GM19023 (cell line): ENCODE measurements at regions not wholly inside any gene's neighbourhood (a gene's known extent, or its start where the extent isn't known, plus 50 kb on each side); places are given as distances from the start of the nearest gene placed in this dataset.
"Not testable (repeated sequence)": the region's sequence is repeated elsewhere in the genome, so short reads cannot be mapped to it uniquely, and the experiment has no call there.

ENCODE experiments used
- ATAC-seq: cut with Tn5 transposase; IDR thresholded peaks from one replicate; pipeline ENCODE4 v1.9.1; 2021; ENCODE audit warnings: mild to moderate bottlenecking, moderate library complexity; ENCODE audit not compliant: unreplicated experiment

GRCh38 chrX:13518126-13518525 is 51.3 kb upstream of the EGFL6 start:
- no peak for ATAC-seq

DNA sequence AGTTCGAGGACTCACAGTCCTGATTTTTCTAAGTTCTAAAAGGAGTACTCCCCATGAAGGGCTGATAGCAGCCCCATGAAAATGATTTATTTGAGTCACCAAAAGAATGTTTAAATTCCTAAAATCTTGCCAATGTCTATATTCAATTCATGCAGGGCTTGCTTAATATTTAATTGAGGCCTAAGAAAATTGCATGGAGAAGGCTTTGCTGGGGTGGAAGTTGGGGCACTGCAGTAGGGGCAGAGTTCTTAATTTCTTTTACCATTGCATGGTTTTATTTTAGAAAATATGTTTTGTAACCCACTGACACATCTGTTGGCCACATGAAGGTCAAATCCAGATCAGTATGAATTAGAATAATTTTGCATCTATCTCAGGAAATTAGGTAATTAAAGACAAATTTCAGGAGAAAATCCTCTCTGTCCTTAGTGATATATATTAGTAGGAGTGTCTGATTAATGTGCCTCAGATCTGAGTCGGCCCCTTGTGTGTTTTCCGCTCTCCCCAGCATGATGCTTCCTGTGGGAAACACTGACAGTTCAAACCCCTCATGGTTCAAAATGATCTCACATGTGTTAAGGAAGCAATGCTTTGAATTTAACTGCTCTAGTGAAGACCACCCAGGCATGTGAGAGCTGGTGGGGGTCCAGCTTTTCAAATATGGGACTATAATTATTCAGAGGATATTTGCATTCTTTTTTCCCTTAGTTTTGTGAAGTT is 54.0 kb upstream of the EGFL6 start:
- no peak for ATAC-seq

DNA sequence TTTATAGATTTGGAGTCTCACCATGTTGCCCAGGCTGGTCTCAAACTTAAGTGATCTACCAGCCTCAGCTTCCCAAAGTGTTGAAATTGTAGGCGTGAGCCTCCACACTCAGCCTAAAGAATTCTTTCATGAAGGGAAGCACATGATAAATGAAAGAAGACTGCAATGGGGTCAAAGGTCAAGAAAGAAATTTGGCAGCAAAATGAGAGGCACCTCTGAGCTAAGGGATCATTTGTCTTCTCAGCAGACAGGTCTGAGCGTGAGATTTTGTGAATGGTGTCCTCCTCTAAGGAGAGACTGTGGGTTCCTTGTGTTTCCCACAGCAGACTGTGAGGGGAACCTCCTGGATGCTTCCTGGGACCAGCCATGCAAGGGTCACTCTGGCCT is 57.5 kb upstream of the EGFL6 start:
- ATAC-seq = no peak

DNA sequence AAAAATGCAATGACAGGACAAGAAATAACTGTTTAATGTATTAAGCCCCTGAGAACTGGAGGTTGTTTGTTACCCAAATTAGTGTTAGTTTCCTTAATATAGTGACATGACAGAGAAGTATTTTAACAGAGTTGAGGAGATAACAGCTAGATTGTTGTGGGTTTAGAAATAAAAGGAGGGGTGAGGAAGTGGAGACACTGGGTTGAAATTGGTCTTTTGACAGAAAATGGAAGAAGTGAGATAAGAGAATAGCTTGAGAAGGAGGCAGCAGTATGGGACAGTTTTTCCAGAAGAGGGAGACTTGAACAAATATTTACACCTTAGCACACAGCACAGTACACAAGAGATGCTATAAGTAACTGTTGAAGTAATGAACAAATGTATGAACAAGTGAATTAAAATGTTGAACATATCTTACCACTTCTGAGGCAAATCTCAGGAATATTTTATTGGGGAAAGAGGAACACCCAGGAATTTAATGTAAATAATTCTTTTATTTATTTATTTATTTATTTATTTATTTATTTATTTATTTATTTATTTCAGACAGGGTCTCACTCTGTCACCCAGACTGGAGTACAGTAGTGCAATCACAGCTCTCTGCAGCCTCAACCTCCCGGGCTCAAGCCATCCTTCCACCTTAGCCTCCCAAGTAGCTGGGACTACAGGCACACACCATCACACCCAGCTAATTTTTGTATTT is 58.0 kb upstream of the EGFL6 start:
- no peak for ATAC-seq

DNA sequence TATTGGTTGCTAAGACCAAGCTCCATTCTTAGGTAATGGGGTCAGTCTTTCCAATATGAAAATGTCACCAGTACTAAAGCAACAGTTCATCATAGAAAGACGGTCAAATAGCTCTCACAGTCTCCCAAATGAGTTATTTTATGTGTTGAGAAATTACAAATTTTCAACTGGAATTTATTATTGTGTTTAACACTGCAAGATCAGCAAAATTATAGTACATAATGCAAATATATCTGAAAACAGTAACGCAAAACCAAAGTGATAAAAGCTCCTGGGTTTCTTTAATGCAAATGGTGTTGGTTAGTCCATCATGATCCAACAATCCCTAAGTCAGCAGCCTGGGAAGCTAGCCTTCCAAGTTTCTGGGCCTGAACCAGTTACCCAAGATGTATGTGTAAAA is 61.5 kb upstream of the EGFL6 start:
- no peak for ATAC-seq

DNA sequence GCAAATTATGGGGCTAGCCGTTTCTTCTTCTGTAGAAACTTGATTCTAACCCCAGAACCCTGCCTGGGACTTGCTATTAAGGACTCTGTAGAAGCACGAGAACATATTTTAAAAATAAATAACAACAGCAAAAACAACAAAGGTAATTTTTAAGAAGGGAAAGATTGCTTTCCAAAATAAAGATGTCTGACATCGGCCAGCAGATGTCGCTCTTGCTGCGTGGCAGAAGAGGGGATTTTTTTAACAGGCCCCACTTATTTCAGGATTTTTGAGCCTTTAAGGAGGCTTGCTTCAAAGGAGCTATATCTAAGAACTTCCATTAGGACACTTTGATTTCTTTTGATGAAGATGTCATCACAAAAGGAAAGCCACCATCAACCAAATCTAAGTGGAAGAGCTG is 62.8 kb upstream of the EGFL6 start:
- no peak for ATAC-seq

GRCh38 chrX:13502590-13502989 is 66.8 kb upstream of the EGFL6 start:
- no peak for ATAC-seq

GRCh38 chrX:13499736-13500135 is 69.7 kb upstream of the EGFL6 start:
- no peak for ATAC-seq

DNA sequence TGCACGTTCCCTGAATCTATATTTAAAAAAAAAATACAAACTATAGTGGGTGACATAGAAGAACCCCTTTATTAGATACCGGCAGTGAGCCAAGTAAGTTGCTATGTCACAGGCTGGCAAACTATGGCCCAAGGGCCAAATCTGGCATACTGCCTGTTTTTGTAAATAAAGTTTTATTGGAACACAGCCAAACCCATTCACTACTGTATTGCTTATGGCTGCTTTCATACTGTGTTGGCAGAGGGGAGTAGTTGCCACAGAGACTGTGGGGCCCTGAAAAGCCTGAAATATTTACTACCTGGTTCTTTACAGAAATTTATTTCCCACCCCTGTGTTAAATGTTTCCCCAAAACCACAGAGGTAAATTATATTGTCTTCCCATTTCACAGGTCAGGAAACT is 71.2 kb upstream of the EGFL6 start:
- ATAC-seq = no peak

DNA sequence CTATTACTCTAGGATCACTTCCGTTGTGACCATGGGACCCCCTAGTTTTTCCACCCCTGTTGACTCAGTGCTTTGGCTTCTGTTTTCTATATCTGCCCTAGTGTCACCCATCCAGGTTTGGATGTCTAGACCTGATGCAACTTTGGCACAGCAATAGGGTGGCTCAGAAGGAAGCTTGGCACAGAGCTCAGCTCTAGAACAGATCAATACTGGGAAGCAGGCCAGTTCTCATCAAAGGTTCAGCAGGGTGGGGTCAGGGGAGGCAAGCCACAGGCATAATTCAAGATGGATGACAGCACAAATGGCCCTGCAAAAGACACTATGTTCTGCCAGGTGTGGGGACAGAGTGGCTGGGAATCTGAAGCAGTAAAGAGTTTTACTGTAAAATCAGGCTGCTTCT is 74.2 kb upstream of the EGFL6 start:
- no peak for ATAC-seq

GRCh38 chrX:13494562-13494961 is 74.8 kb upstream of the EGFL6 start:
- ATAC-seq = no peak

GRCh38 chrX:13493659-13494058 is 75.7 kb upstream of the EGFL6 start:
- no peak for ATAC-seq

DNA sequence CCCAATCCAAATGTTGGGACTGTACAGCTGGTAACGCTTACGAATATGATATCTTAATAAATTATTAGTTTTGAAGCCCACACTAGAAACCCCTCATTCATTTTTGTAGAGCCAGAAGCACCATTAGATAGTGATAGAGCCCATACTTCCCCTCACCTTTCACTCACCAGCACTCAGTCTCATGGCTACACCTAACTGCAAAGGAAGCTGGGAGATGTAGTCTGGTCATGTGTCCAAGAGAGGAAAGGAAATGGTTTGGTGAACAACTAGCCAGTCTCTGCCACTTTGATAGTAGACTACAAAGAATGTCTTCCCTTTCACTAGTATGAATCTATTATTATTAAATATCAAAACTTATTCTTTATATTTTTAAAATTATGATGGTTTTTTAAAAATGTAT is 77.1 kb upstream of the EGFL6 start:
- ATAC-seq = no peak

- ATAC-seq = no peak
Measured at GRCh38 chrX:13491061-13491460, 78.3 kb upstream of the EGFL6 start.

- no peak for ATAC-seq
Measured at GRCh38 chrX:13489454-13489853, 79.9 kb upstream of the EGFL6 start.

- peak; percentile 66 for ATAC-seq
Measured at GRCh38 chrX:13487731-13488505, 81.5 kb upstream of the EGFL6 start.

DNA sequence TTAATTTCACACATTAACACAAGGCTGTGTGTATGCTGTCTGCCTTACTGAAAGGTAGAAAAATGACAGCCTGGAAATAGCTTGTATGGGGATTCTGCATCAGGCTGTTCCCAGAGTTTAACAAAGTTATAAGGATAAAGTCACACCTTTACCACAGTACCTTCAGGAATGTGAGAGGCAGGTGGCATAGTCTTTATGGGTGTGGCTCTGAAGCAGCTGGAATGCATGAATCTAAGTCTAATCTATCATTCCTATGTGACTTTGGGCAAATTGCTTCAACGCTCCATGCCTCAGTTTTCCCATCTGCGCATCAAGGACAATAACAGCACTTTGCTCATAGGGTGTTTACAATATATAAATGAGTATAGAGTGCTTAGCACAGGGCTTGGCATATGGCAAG is 84.2 kb upstream of the EGFL6 start:
- no peak for ATAC-seq

DNA sequence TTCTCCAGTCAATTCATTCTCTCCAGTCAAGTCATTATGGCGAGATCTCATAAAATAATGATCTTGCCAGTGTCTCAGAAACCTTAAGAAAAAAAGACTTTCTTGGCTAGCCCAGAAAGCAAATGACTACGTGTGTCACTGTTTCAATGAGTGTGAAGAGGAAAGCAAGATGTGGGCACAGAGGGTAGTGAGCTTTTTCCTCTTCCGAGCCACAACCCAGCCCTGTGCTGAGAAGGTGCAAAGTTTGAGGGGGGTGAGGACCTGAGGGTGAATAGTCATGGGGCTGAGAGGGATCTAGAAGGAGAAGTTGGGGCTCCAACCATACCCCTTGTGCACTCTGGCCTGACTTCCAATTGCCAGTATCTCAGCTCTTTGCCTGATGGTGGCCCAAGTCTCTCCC is 85.6 kb upstream of the EGFL6 start:
- no peak for ATAC-seq

GRCh38 chrX:13482746-13483541 is 86.5 kb upstream of the EGFL6 start:
- ATAC-seq = no peak

- not testable (repeated sequence) for ATAC-seq
Measured at GRCh38 chrX:13480780-13481179, 88.6 kb upstream of the EGFL6 start.

DNA sequence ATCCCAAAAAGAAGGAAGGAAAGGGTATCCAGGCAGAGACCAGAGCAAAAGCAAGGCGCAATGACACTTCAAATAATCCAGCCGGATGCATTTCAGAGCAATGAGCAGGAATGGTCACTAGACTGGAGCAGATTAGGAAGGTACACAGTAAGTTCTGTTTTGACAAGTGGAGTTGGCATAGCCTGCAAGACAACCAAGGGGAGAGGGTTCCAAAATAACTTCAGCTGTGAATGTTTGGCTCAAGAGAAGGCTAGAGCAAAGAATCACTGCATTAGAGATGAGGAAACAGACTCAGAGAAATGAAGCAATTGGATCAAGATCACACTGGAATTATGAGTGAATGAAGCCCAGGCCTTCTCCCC is 90.0 kb upstream of the EGFL6 start:
- no peak for ATAC-seq
